ENCODE measurements at regions not wholly inside any gene's neighbourhood (a gene's known extent, or its start where the extent isn't known, plus 50 kb on each side); places are given as distances from the start of the nearest gene placed in this dataset.

DNA sequence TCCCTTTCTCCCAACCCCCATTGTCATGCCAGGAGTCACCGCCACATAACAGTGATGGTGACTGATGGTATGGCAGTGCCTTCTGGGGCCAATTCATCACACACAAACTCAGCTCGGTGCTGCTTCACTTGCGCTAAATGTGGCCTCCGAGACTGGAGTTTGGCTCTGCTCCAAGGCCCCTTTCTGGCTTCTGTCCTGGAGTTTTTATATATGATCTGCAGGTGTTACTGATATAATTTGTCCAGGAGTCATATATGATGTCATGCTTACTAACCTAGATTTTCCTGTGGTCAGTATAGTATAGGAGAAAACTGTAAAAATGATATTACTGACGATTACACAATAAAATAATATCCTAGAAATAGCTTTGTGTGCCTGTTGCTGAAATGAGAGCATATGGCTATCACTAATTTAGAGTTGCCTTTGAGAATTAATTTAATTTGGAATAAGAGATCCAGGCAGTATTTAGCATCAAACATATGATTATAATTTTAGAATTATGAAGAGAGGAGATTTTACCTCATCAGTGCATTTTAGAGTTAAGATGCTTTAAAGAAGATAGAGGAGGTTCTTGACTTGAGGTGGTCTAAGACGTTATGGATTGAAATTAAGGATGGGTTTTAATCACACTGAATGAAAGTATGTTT, 334.1 kb upstream of the CD180 start:
- H3K9me3 Mint-ChIP-seq = peaks cover 0 to 15% (median 9%) of the 10 kb centered on the region in 9 donors
- no peak for ATAC-seq
- H3K4me3 Mint-ChIP-seq = no peak overlapping the region

DNA sequence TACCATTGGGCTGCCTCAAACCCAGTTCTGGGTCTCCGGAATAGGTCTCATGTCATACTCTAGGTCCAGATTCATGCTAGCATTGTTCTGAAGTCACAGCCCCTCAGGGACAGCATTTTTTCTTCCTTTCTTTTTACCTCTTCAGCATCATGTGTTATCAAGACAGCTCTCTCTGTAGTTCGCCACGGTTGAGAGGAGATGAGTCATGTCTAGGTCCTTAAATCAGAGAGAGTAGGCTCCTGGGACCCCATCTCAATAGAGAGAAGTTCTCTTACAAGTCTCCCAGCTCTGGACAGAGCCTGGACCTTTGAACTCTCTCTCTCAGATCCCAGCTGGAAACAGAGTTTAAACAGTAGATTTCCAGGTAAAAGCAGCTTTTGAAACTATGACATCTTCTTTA, 332.4 kb upstream of the CD180 start:
- Mint-ChIP-seq H3K27ac (no peak overlapping the region), H3K4me3 (no peak overlapping the region), H3K9me3 (peaks cover 0 to 17% (median 9%) of the 10 kb centered on the region in 9 donors), H3K27me3 (no peaks in the 10 kb centered on the region), H3K36me3 (peaks cover 0 to 14% (median 11%) of the 10 kb centered on the region in 3 donors), H3K4me1 (peaks cover 0 to 10% (median 0%) of the 10 kb centered on the region in 4 donors)
- DNase-seq (no peak), ATAC-seq (no peak)
- POLR2A ChIA-PET = no interaction called here

More for the DNA sequence above, 334.1 kb upstream of the CD180 start:
- no peak for DNase-seq
- POLR2A ChIA-PET = no interaction called here
- Mint-ChIP-seq H3K27me3 (no peaks in the 10 kb centered on the region), H3K36me3 (peaks cover 0 to 11% (median 10%) of the 10 kb centered on the region in 3 donors), H3K4me1 (peaks cover 0 to 10% (median under 1%) of the 10 kb centered on the region in 4 donors), H3K27ac (no peak overlapping the region)

DNA sequence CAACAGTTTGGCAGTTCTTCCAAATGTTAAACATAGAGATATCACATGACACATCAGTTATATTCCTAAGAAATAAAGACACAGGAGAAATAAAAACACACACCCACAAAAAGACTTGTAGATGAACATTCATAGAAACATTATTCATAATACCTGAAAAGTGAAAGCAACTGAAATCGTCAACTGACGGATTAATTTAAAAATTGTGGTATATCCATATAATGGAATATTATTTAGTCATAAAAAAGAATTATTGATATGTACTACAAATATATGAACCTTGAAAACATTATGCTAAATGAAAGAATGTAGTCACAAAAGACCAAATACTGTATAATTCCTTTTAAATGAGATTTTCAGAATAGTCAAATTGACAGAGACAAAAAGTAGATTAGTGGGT, 330.2 kb upstream of the CD180 start:
- H3K4me1 Mint-ChIP-seq = peaks cover 0 to 10% (median 0%) of the 10 kb centered on the region in 4 donors
- no peak for ATAC-seq
- H3K27ac Mint-ChIP-seq = no peak overlapping the region
- H3K27me3 Mint-ChIP-seq = no peaks in the 10 kb centered on the region
- DNase-seq = no peak
- H3K36me3 Mint-ChIP-seq = peaks cover 0 to 14% (median 11%) of the 10 kb centered on the region in 3 donors
- POLR2A ChIA-PET = no interaction called here
- peaks cover 0 to 17% (median 9%) of the 10 kb centered on the region in 9 donors for H3K9me3 Mint-ChIP-seq
- no peak overlapping the region for H3K4me3 Mint-ChIP-seq

DNA sequence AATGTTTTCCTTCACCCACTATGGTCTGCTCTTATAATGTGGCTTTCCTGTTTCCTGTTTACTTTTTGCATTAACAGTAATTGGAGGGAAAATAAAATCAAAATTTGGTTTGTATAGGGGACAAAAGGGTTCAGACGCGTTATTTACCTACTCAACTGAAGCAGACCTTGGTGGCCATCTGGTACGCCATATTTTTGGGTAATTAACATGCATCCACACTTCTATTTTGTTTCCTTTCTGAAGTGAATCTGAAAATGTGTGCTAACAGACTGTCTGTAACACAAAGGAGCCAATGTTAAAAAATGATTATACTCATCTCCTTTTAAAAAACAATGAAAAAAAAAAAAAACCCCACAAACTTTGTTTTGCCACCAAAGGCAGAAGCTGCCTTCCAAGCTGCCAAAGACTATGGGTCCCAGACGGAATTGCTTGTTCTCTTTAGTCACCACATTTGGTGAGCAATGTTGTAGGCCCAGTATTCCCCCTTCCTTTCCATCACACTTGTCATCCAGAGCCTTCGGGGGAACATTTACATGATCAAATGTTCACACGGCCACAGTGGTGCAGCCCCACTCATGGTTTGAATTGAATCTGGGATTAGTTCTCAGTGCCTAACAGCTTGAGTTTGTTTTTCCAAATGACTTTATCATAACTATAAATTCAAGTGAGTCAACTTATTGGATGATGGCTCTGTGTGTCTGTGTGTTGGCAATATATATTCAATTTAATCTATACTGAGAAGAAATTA, 323.7 kb upstream of the CD180 start:
- Mint-ChIP-seq H3K4me3 (peak overlapping the region in 1 of 10 donors; percentile 19), H3K27ac (peak overlapping the region in 2 of 10 donors; percentile 39 to 64), H3K27me3 (no peaks in the 10 kb centered on the region), H3K9me3 (peaks cover 0 to under 1% (median 0%) of the 10 kb centered on the region in 9 donors), H3K36me3 (no peaks in the 10 kb centered on the region), H3K4me1 (peaks cover 14 to 34% (median 29%) of the 10 kb centered on the region in 4 donors)
- ATAC-seq (no peak), DNase-seq (no peak)
- POLR2A ChIA-PET = no interaction called here

DNA sequence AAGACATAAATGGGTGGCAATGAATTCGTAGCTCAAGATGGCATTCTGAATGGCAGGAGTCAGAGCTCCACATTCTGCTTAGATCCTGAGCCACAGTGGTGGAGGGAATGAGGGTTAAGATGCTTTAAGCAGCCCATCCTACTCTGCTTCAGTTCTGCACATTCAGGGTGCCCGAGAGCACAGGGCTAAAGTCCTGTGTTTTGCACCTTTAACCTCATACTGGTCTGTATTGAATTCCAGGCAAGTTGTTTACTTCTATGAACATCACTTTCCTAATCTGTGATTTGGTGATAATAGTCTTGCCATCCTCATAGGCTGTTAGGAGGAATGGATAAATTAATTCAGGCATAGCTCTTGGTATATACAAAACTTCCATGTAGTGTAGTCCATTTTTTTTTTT, 321.6 kb upstream of the CD180 start:
- ATAC-seq = no peak
- peaks cover 30 to 55% (median 50%) of the 10 kb centered on the region in 4 donors for H3K4me1 Mint-ChIP-seq

DNA sequence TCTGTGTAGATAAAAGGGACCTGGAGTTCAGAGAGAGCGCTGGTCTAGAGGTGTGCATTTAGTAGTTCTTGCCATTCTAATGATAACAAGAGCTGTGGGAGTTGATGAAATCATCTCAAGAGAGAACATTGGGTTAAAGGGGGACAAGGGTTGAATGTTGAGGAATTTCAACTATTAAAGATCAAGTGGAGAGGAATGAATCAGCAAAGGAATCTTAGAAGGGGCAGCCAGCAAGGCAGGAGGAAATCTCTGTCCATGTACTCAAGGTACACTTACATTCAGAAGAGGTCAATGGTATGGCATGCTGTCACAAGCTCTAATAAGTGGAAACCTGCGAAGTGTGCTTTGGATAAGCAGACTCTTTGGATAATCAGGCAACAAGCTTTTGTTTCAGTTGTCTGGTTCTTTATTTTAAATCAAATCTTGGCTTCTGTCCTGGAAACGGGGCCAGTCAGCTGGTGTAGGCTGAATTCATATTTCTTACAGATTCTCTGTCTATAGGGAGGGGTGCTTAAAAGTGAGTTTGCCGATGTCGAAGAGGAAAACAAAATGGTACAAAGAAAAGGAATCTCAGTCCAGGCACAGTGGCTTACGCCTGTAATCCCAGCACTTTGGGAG, 320.5 kb upstream of the CD180 start:
- H3K9me3 Mint-ChIP-seq = no peaks in the 10 kb centered on the region
- POLR2A ChIA-PET = no interaction called here
- H3K36me3 Mint-ChIP-seq = no peaks in the 10 kb centered on the region
- no peaks in the 10 kb centered on the region for H3K27me3 Mint-ChIP-seq
- no peak overlapping the region for H3K4me3 Mint-ChIP-seq
- H3K4me1 Mint-ChIP-seq = peaks cover 31 to 67% (median 58%) of the 10 kb centered on the region in 4 donors
- H3K27ac Mint-ChIP-seq = no peak overlapping the region
- DNase-seq = no peak
- ATAC-seq = no peak

More for the DNA sequence above, 321.6 kb upstream of the CD180 start:
- Mint-ChIP-seq H3K9me3 (no peaks in the 10 kb centered on the region), H3K27me3 (no peaks in the 10 kb centered on the region), H3K36me3 (no peaks in the 10 kb centered on the region), H3K27ac (no peak overlapping the region), H3K4me3 (no peak overlapping the region)
- no peak for DNase-seq
- POLR2A ChIA-PET = interaction anchor here (0.7 kb wide), 1 partner anchor 697 kb away, joined by 4 read pairs; the partner anchor contains the start of gene PIK3R1

DNA sequence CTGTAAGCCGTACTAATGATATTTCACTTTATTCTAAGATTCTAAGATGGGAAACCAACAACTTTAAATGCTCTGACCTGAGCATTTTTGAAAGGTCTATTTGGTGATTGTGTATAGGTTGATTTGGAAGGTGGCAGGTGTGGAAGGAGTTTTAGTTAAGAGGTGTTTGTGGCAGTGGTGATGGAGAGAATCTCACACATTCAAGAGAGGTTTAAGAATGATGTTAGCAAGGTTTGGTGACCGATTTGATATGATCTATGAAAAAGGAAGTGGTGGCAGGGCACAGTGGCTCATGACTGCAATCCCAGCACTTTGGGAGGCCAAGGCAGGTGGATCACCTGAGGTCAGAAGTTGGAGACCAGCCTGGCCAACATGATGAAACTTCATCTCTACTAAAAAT, 319.2 kb upstream of the CD180 start:
- peak overlapping the region; percentile 21 to 92 (median 68) for H3K27ac Mint-ChIP-seq
- POLR2A ChIA-PET = interaction anchor here (0.6 kb wide), 2 partner anchors 55 to 855 kb away, joined by 3 to 4 read pairs; no protein-coding TSS in a partner anchor
- DNase-seq (peak in 2 of 10 donors; percentile 8 to 40), ATAC-seq (no peak)
- no peaks in the 10 kb centered on the region for H3K27me3 Mint-ChIP-seq
- no peaks in the 10 kb centered on the region for H3K9me3 Mint-ChIP-seq
- H3K4me3 Mint-ChIP-seq = peak overlapping the region; percentile 23 to 82 (median 61)
- peaks cover 27 to 72% (median 61%) of the 10 kb centered on the region in 4 donors for H3K4me1 Mint-ChIP-seq
- no peaks in the 10 kb centered on the region for H3K36me3 Mint-ChIP-seq

DNA sequence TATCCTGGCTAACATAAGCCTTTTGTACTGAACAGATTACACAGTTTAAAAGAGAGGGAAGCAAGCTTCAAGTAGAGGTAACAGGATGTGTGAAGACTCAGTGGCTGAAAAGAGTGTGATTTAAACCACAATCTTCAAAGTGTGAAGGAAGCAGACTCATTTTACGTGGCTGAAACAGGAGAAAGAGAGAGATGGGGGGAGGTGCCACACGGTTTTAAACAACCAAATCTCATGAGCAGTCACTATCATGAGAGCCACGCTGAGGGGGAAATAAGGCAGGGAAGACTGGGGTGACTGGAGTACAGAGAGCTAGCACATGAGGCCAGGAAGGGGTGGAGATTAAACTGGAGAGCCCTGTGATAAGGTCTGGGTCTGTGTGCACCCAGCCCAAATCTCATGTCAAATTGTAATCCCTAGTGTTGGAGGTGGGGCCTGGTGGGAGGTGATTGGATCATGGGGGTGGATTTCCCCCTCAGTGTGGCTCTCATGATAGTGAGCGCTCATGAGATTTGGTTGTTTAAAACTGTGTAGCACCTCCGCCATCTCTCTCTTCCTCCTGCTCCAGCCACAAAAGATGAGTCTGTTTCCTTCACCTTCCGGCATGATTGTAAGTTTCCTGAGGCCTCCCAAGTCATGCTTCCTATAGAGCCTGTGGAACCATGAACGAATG, 318.6 kb upstream of the CD180 start:
- Mint-ChIP-seq H3K27ac (peak overlapping the region; percentile 41 to 92 (median 77)), H3K4me1 (peaks cover 27 to 73% (median 62%) of the 10 kb centered on the region in 4 donors), H3K36me3 (no peaks in the 10 kb centered on the region), H3K4me3 (peak overlapping the region; percentile 36 to 82 (median 64)), H3K27me3 (no peaks in the 10 kb centered on the region), H3K9me3 (peaks cover 0 to 5% (median 0%) of the 10 kb centered on the region in 9 donors)
- POLR2A ChIA-PET = interaction anchor here (0.6 kb wide), 3 partner anchors 13 to 765 kb away, joined by 3 to 4 read pairs (median 4); no protein-coding TSS in a partner anchor
- ATAC-seq = peak; percentile 91
- peak in 7 of 10 donors; percentile 18 to 74 (median 62) for DNase-seq

DNA sequence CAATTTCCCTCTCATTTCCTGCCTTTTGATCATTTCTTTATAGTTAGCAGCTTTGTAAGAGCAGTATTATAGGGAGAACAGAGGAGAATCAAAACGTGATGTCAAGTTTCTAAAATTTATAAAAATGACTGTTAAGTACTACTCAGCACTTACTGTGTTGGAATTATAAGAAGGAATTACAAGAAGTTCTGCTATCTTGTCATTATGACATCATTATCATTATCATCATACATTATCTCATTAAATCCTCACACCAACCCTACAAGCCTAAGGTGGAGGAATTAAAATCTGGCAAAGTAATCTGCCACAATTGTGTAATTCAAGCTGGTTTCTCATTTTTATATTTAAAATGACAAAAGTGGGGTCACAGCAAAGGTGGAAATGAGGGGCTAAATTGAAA, 316.2 kb upstream of the CD180 start:
- peak overlapping the region in 1 of 10 donors; percentile 12 for H3K4me3 Mint-ChIP-seq
- peaks cover 25 to 71% (median 61%) of the 10 kb centered on the region in 4 donors for H3K4me1 Mint-ChIP-seq
- ATAC-seq (no peak), DNase-seq (no peak)
- no peak overlapping the region for H3K27ac Mint-ChIP-seq
- no peaks in the 10 kb centered on the region for H3K27me3 Mint-ChIP-seq
- POLR2A ChIA-PET = no interaction called here
- H3K36me3 Mint-ChIP-seq = peaks cover 0 to 5% (median 0%) of the 10 kb centered on the region in 3 donors
- H3K9me3 Mint-ChIP-seq = peaks cover 0 to 8% (median 3%) of the 10 kb centered on the region in 9 donors

DNA sequence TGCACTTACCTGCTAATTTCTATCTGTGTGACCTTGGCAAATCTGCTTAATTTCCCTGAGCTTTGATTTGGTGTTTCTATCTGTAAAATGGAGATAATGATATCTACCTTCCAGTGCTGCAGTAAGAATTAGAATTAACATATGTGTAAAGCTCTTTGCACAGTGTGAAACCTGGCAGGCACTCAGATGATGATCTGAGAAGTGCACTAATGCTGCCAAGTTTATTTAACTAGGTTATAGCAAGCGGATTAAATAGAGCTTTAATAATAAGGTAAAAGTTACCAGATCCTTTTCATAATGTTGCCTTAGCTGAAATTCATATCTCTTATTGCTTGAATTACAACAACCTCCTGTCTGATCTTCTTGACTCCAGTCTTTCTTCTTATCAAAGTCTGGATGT, 315.3 kb upstream of the CD180 start:
- Mint-ChIP-seq H3K4me3 (no peak overlapping the region), H3K27me3 (no peaks in the 10 kb centered on the region), H3K9me3 (peaks cover 0 to 8% (median 3%) of the 10 kb centered on the region in 9 donors), H3K27ac (peak overlapping the region in 3 of 10 donors; percentile 10 to 70 (median 29)), H3K4me1 (peaks cover 25 to 68% (median 59%) of the 10 kb centered on the region in 4 donors), H3K36me3 (peaks cover 0 to 5% (median 0%) of the 10 kb centered on the region in 3 donors)
- DNase-seq (no peak), ATAC-seq (no peak)
- POLR2A ChIA-PET = no interaction called here

DNA sequence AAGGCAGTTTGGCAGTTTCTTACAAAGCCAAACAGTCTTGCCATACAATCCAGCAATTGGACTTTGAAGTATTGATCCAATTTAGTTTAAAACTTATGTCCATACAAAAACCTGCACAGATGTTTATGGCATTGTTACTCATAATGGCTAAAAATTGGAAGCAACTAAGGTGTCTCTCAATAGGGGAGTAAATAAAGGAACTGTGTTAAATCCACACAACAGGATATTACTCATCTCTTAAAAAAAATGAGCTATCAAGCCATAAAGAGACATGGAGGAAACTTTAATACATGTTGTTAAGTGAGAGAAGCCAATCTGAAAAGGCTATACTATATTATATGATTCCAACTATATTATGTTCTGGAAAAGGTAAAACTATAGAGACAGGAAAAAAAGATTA, 313.6 kb upstream of the CD180 start:
- peaks cover 19 to 51% (median 44%) of the 10 kb centered on the region in 4 donors for H3K4me1 Mint-ChIP-seq
- ATAC-seq = no peak
- POLR2A ChIA-PET = no interaction called here

More for the DNA sequence above, 313.6 kb upstream of the CD180 start:
- Mint-ChIP-seq H3K9me3 (peaks cover 0 to 8% (median 3%) of the 10 kb centered on the region in 9 donors), H3K27me3 (no peaks in the 10 kb centered on the region), H3K4me3 (no peak overlapping the region), H3K27ac (peak overlapping the region in 4 of 10 donors; percentile 26 to 61 (median 48)), H3K36me3 (peaks cover 0 to 5% (median 0%) of the 10 kb centered on the region in 3 donors)
- no peak for DNase-seq
